Right cardiac atrium (tissue), 5 donors: ENCODE measurements at regions not wholly inside any gene's neighbourhood (a gene's known extent, or its start where the extent isn't known, plus 50 kb on each side); places are given as distances from the start of the nearest gene placed in this dataset.

Source experiments
- ATAC-seq, 2 donors: fragments of 200-7000 bp; cut with Tn5 transposase; one replicate each; pipeline versions ENCODE4 v1.8.0 to v1.9.1; 2020; ENCODE audit warnings: moderate library complexity in 2 of 2, mild to moderate bottlenecking in 1 of 2
- DNase-seq, 3 donors: peaks; one replicate each; pipeline ENCODE4 v3.0.0-alpha.2; 2020
- H3K27ac ChIP-seq: one replicate; pipeline ENCODE4 v1.5.1; 2013; ENCODE audit warnings: mild to moderate bottlenecking, low read length, control low read depth, moderate library complexity
- H3K27me3 ChIP-seq: one replicate; pipeline ENCODE4 v1.6.1; 2013; ENCODE audit not compliant: control insufficient read depth, insufficient read depth
- H3K4me1 ChIP-seq: one replicate; pipeline ENCODE4 v1.6.1; 2013; ENCODE audit warnings: low read length; ENCODE audit not compliant: control insufficient read depth, insufficient read depth
- H3K4me3 ChIP-seq: one replicate; pipeline ENCODE4 v1.5.1; 2013; ENCODE audit warnings: low read length, control low read depth
- H3K9me3 ChIP-seq: one replicate; pipeline ENCODE4 v1.6.1; 2013; ENCODE audit warnings: low read length; ENCODE audit not compliant: control insufficient read depth
- WGBS: extraction: QIAGEN DNeasy Blood & Tissue Kit; methylation state at CpG from one replicate; pipeline ENCODE4 v1.1.7; 2013; 5-methylcytosine and 5-hydroxymethylcytosine counted together
- intact Hi-C, 4 donors: fragments of 100-400 bp; cut with DNase I; formaldehyde crosslinking; loops; one replicate each; pipeline versions ENCODE4 v1.11.0 to v1.14.0; 2022 to 2023
- donor health status: healthy with polysubstance abuse.
- donor health status: DM: no; HTN: yes; CAD: no.
- donor health status: DM: no; HTN: no; CAD: no.
- donor health status: DM: no; HTN: yes; CAD: no; lungs with severe emphysema.
- donor health status: DM: yes; HTN: yes; CAD: no.

DNA sequence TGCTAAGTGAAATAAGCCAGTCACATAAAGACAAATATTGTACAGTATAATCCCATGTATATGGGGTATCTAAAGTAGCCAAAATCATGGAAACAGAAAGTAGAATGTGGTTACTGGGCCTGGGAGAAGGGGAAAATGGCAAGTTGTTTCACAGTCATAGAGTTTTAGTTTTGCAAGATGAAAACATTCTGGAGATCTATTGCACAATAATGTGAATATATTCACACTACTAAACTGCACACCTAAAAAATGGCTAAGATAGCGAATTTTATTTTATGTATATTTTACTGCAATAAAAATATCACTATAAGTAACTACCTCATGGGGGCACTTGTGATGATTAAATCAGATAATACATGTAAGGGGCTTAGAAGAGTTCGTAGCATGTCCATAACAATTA lies 72.0 kb upstream of the ARHGAP32 start:
- Histone ChIP-seq H3K9me3 (no peaks in the 10 kb centered on the region), H3K4me1 (no peaks in the 10 kb centered on the region), H3K27me3 (no peaks in the 10 kb centered on the region), H3K4me3 (no peak overlapping the region), H3K27ac (no peak overlapping the region)
- no peak for DNase-seq
- ATAC-seq = no peak
- intact Hi-C loops = no loop called here
- 98% methylated on average over 2 of the region's 2 CpGs for WGBS

DNA sequence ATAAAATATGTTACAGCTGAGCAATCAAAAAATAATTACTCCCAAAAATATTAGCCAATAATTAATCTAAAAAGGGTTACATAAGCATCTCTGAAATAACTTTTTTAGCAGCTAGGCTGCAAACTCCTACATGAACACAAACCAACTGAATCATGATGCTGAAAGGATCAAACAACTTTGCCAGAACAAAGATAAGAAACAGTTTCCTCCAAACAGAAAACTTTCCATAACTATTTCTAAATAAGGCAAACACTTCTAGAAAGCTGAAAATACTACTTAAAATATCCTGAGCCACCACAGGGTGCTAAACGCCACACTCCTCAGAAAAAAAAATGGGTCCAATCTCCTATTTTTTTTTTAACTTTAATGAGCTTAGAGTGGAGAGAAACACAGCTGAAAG lies 68.6 kb upstream of the ARHGAP32 start:
- no peaks in the 10 kb centered on the region for H3K27me3 ChIP-seq
- DNase-seq = no peak
- H3K4me3 ChIP-seq = no peak overlapping the region
- peaks cover 2% of the 10 kb centered on the region for H3K4me1 ChIP-seq
- H3K27ac ChIP-seq = no peak overlapping the region
- no peaks in the 10 kb centered on the region for H3K9me3 ChIP-seq
- intact Hi-C loops = no loop called here
- ATAC-seq = peak in 1 of 2 donors; percentile 64
- 48% methylated on average over 1 of the region's 1 CpG for WGBS

DNA sequence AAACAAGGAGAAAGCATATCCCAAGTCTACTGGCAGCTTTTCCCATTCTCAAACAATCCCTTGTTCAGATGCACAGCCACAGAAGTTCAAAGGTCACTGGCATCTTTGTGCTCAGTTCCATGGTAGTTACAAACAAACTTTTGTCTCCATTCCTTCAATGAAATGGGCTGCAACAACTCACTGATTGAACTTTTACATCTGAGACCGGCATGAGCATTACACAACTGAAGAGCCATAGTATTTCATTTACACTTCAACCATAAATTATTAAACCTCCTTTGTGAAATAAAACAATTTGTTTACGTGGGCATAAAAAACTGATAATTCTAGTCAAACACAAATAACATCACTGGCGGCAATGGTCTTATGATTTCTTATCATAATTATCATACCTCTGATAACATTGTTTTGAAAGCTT lies 67.8 kb upstream of the ARHGAP32 start:
- Histone ChIP-seq H3K4me1 (peaks cover 2% of the 10 kb centered on the region), H3K27me3 (no peaks in the 10 kb centered on the region), H3K9me3 (no peaks in the 10 kb centered on the region), H3K27ac (no peak overlapping the region), H3K4me3 (no peak overlapping the region)
- ATAC-seq (no peak), DNase-seq (no peak)
- intact Hi-C loops = no loop called here
- 76% methylated on average over 3 of the region's 3 CpGs for WGBS

DNA sequence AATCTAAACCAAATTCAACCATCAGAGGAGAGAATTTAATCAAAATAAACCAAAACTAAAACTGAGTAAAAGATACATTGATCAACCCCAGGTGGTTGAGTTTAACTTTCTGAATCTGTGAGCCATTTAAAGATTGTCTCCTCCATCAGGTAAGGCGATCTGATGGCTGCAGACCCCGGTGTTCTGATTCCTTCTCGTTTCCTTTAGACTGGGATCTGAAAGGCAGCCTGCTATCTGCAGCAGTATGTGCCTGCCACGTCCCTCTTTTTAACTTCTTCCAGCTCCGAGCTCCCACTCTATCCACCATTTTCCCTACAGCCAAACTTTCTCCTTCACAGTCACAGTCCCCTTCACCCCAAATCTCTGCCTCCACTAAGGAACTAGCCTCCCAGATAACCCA lies 66.1 kb upstream of the ARHGAP32 start:
- peaks cover 2% of the 10 kb centered on the region for H3K4me1 ChIP-seq
- WGBS = 68% methylated on average over 5 of the region's 5 CpGs
- intact Hi-C loops = no loop called here
- no peak overlapping the region for H3K27ac ChIP-seq
- no peak overlapping the region for H3K4me3 ChIP-seq
- no peaks in the 10 kb centered on the region for H3K27me3 ChIP-seq
- H3K9me3 ChIP-seq = no peaks in the 10 kb centered on the region
- ATAC-seq (no peak), DNase-seq (no peak)

DNA sequence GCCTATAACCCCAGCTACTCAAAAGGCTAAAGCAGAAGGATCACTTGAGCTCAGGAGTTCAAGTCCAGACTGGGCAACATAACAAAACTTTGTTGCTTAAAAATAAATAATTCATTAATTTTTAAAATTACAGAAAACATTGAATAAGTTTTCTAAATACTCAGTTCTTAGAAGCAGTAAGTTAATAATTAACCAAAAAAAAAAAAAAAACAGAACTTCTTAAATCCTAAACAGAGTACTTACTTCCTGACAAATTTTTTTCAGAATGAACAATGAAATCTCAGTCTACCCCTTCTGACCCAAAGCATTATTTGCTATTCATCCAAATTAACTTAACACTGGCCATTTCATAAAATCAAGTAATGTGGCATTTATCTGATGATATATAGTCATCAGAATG lies 65.4 kb upstream of the ARHGAP32 start:
- Histone ChIP-seq H3K27ac (no peak overlapping the region), H3K4me1 (peaks cover 2% of the 10 kb centered on the region), H3K27me3 (no peaks in the 10 kb centered on the region), H3K9me3 (no peaks in the 10 kb centered on the region), H3K4me3 (no peak overlapping the region)
- no peak for DNase-seq
- ATAC-seq = no peak
- intact Hi-C loops = no loop called here

DNA sequence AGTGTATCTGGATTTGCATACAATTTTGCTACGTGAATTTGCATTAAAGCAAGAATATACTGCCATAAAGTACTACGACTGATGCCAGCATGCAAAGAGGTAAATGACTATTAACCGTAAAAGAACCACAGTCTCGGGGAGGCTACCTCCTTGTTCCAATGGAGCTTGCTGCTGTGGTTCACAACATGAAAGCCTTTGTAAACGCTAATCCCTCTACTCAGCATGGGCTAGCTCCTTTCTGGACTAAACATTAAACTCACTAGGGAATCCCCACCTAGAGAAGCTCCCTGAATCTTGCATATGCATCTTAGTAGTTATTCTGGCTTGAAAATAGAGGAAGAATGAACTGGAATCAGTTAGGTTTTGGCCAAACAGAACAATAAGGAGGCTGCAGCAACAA lies 60.5 kb upstream of the ARHGAP32 start:
- no peak for DNase-seq
- intact Hi-C loops = no loop called here
- Histone ChIP-seq H3K27ac (no peak overlapping the region), H3K4me1 (peaks cover 1% of the 10 kb centered on the region), H3K4me3 (no peak overlapping the region), H3K9me3 (no peaks in the 10 kb centered on the region), H3K27me3 (no peaks in the 10 kb centered on the region)
- WGBS = 81% methylated on average over 5 of the region's 5 CpGs
- no peak for ATAC-seq

DNA sequence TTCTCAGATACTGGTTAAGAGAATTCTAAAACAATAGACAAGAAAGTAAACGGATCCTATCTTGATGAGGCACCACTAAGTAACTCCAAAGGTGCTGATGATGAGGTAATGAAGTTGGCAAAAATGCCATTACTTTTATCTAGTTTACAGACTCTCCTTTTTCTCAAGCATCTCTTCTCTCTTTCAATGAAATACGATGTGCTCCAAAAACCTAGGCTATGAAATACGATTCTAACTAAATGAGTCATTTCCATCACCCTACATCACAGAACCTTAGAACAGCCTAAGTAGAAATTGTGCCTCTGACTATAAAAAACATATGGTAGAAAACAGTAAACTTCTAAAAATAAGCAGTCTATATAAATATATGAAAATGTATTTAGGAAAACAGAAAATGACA lies 58.9 kb upstream of the ARHGAP32 start:
- no peak overlapping the region for H3K27ac ChIP-seq
- ATAC-seq = no peak
- WGBS = 67% methylated on average over 3 of the region's 3 CpGs

DNA sequence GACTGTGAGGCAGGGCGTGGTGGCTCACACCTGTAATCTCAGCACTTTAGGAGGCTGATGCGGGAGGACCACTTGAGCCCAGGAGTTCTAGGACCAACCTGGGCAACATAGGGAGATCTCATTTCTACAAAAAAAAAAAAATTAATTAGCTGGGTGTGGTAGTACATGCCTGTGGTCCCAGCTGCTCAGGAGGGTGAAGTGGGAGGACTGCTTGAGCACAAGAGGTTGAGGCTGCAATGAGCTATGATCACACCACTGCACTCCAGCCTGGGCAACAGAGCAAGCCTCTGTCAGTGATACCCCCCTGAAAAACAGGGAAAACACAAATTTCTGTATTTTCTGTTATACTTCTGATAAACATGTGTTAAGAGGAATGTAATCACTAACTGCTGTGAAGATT lies 57.8 kb upstream of the ARHGAP32 start:
- intact Hi-C loops = no loop called here
- no peak overlapping the region for H3K4me3 ChIP-seq
- H3K27ac ChIP-seq = no peak overlapping the region
- peaks cover 1% of the 10 kb centered on the region for H3K4me1 ChIP-seq
- DNase-seq (no peak), ATAC-seq (no peak)
- H3K27me3 ChIP-seq = no peaks in the 10 kb centered on the region
- WGBS = 97% methylated on average over 2 of the region's 2 CpGs
- no peaks in the 10 kb centered on the region for H3K9me3 ChIP-seq

More for the DNA sequence above, 58.9 kb upstream of the ARHGAP32 start:
- DNase-seq = no peak
- Histone ChIP-seq H3K9me3 (no peaks in the 10 kb centered on the region), H3K27me3 (no peaks in the 10 kb centered on the region), H3K4me3 (no peak overlapping the region), H3K4me1 (peaks cover 1% of the 10 kb centered on the region)
- intact Hi-C loops = no loop called here

DNA sequence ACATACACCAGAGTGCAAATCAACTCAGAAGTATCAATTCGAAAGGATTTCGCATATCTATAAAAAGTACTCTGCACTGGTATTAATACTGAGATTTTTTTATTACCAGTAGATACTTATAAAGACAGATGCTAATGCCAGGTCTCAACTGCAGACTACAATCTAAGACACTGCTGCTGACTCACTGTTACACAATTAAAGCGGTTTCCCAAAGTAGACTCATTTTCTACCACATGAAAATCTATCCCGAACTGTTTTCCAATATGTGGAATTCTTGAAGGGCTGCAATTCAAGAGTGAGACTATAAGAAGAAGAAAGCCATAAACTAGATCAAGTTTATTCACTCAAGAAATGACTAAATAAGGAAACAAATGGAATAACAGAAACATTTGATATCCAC lies 57.2 kb upstream of the ARHGAP32 start:
- Histone ChIP-seq H3K27me3 (no peaks in the 10 kb centered on the region), H3K9me3 (no peaks in the 10 kb centered on the region), H3K4me3 (no peak overlapping the region), H3K4me1 (peaks cover 1% of the 10 kb centered on the region), H3K27ac (no peak overlapping the region)
- WGBS = 93% methylated on average over 4 of the region's 4 CpGs
- no peak for ATAC-seq
- intact Hi-C loops = no loop called here
- no peak for DNase-seq

DNA sequence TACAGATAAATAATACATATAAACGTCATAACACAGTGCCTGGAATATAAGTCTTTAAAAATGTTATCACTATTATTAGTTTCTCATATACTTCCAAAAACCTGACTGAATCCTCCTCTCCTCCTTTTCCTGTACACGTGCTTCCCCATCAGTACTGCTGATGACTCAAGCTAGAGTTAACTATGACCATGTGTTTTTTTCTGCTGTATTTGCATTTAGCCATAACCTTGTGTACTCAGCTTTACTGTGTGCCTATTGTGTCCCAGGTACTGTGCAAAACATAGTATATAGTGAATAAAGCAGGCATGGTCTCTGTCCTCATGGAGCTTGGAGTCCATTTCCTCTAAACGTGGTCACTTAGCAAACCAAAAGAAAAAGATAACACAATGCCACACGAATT lies 56.5 kb upstream of the ARHGAP32 start:
- intact Hi-C loops = no loop called here
- H3K27me3 ChIP-seq = no peaks in the 10 kb centered on the region
- WGBS = 65% methylated on average over 4 of the region's 4 CpGs
- H3K9me3 ChIP-seq = no peaks in the 10 kb centered on the region
- no peak overlapping the region for H3K4me3 ChIP-seq
- H3K27ac ChIP-seq = no peak overlapping the region
- peaks cover 1% of the 10 kb centered on the region for H3K4me1 ChIP-seq
- DNase-seq (no peak), ATAC-seq (no peak)

DNA sequence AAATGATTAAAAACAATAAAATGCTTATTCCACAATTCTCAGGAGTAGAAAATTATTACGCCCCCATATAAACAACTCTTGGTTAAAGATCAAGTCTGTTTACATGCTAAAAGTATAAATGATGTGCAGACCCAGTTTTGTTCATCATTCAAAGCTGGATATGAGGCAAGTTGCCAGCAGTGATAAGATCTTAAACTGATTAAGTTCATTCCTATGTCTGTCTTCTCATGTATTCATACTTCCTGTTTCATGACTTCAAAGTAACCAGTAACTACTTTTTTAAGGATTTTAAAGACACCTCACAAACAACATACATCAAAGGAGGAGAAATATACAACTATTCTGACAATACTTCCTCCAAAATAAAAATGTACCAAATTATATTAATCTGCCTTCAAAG lies 55.0 kb upstream of the ARHGAP32 start:
- intact Hi-C loops = no loop called here
- H3K27me3 ChIP-seq = no peaks in the 10 kb centered on the region
- H3K4me1 ChIP-seq = peaks cover 1% of the 10 kb centered on the region
- ATAC-seq = no peak
- H3K27ac ChIP-seq = no peak overlapping the region
- no peaks in the 10 kb centered on the region for H3K9me3 ChIP-seq
- no peak overlapping the region for H3K4me3 ChIP-seq
- 85% methylated on average over 1 of the region's 1 CpG for WGBS
- no peak for DNase-seq

DNA sequence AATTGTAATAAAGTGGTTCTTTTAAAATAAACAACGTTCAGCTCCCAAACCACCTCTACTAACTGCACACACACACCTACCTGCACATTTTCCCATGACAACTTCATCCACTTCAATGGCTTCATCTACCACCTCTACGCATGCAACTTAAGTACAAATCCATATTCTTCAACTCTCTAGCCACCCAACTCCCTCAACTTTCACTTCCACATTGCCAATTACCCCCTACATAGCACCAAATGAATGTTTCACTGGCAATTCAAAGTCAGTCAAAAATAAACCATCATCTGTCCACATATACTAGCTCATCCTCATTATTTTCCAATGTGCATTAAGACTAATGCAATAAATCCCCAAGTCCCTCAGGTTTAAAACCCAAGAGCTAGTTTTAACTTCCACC lies 50.7 kb upstream of the ARHGAP32 start:
- no peaks in the 10 kb centered on the region for H3K27me3 ChIP-seq
- no peak overlapping the region for H3K4me3 ChIP-seq
- WGBS = 91% methylated on average over 2 of the region's 2 CpGs
- H3K27ac ChIP-seq = no peak overlapping the region
- no peaks in the 10 kb centered on the region for H3K4me1 ChIP-seq
- DNase-seq (no peak), ATAC-seq (no peak)
- intact Hi-C loops = no loop called here
- H3K9me3 ChIP-seq = no peaks in the 10 kb centered on the region
